H1 (cell line): ENCODE measurements at regions not wholly inside any gene's neighbourhood (a gene's known extent, or its start where the extent isn't known, plus 50 kb on each side); places are given as distances from the start of the nearest gene placed in this dataset.
A peak's percentile ranks its signal among the peaks of the same experiment; 100 is the strongest.

Experiments used
- CTCF ChIA-PET: fragments of 300-600 bp; sonication (Branson Sonifier 250); formaldehyde crosslinking; loops from one replicate; lab custom pipeline; 2021; ENCODE audit not compliant: partially characterized antibody; lab: Charles Lee
- POLR2A ChIA-PET: fragments of 300-600 bp; sonication (Branson Sonifier 250); formaldehyde crosslinking; loops from one replicate; lab custom pipeline; 2021; ENCODE audit warnings: inconsistent platforms; ENCODE audit not compliant: partially characterized antibody; lab: Charles Lee
- DNase-seq, 2 experiments: peaks; one replicate each; pipeline versions ENCODE4 v3.0.0 to v3.0.0-alpha.2; 2010 to 2022; ENCODE audit warnings: low spot score in 2 of 2, low read depth in 1 of 2, mixed read lengths in 1 of 2
- FAIRE-seq: peaks from 2 replicates; lab custom pipeline; 2011; peaks lifted over from hg19 to GRCh38; lab: Jason Lieb, UNC
- H2AFZ ChIP-seq: 2 replicates; pipeline ENCODE4 v1.8.1; 2012; ENCODE audit warnings: low read length, inconsistent platforms
- H2AK5ac ChIP-seq: 2 replicates; pipeline ENCODE4 v1.6.1; 2013; ENCODE audit warnings: low read depth, low read length
- H2BK120ac ChIP-seq: replicated peaks from 2 replicates; pipeline ENCODE3; 2013; ENCODE audit warnings: low read depth, low read length, inconsistent platforms
- H2BK12ac ChIP-seq: 2 replicates; pipeline ENCODE4 v1.6.1; 2013; ENCODE audit warnings: low read depth, low read length
- H2BK15ac ChIP-seq: 2 replicates; pipeline ENCODE4 v1.6.1; 2013; ENCODE audit warnings: low read length
- H2BK20ac ChIP-seq: 2 replicates; pipeline ENCODE4 v1.6.1; 2013; ENCODE audit warnings: low read length
- H2BK5ac ChIP-seq: 2 replicates; pipeline ENCODE4 v1.6.1; 2013; ENCODE audit warnings: low read depth, low read length
- H3K14ac ChIP-seq: 2 replicates; pipeline ENCODE4 v1.6.1; 2013; ENCODE audit warnings: inconsistent platforms; ENCODE audit not compliant: insufficient read length
- H3K18ac ChIP-seq: 2 replicates; pipeline ENCODE4 v1.6.1; 2013; ENCODE audit warnings: low read length; ENCODE audit errors: extremely low read depth
- H3K23ac ChIP-seq: 2 replicates; pipeline ENCODE4 v1.6.1; 2013; ENCODE audit warnings: inconsistent platforms; ENCODE audit not compliant: insufficient read length
- H3K23me2 ChIP-seq: 2 replicates; pipeline ENCODE4 v1.6.1; 2013; ENCODE audit warnings: low read depth, low read length
- H3K27ac ChIP-seq: 2 replicates; pipeline ENCODE4 v1.6.1; 2011; ENCODE audit warnings: low read depth, low read length, inconsistent platforms
- H3K27me3 ChIP-seq, 4 experiments: replicated peaks in 1 of 4; 1 replicate in 1 of 4; 2 replicates in 3 of 4; pipeline versions ENCODE4 v1.6.1 to v1.8.1; 2011 to 2013; ENCODE audit warnings: low read length in 3 of 4, mild to moderate bottlenecking in 3 of 4, inconsistent platforms in 2 of 4, mixed read lengths in 2 of 4, moderate library complexity in 1 of 4; ENCODE audit not compliant: control insufficient read depth in 3 of 4, insufficient read depth in 3 of 4; ENCODE audit errors: extremely low read depth in 1 of 4
- H3K36me3 ChIP-seq, 4 experiments: 2 replicates each; pipeline versions ENCODE4 v1.6.1 to v1.8.1; 2011 to 2013; ENCODE audit warnings: mild to moderate bottlenecking in 4 of 4, low read length in 3 of 4, moderate library complexity in 2 of 4, control low read depth in 1 of 4, inconsistent platforms in 1 of 4; ENCODE audit not compliant: insufficient read depth in 4 of 4, control insufficient read depth in 2 of 4
- H3K4ac ChIP-seq: replicated peaks from 2 replicates; pipeline ENCODE3; 2013; ENCODE audit warnings: low read length, low read depth, mixed read lengths, inconsistent platforms; ENCODE audit not compliant: insufficient read length
- H3K4me1 ChIP-seq, 4 experiments: replicated peaks in 1 of 4; 1 replicate in 1 of 4; 2 replicates in 3 of 4; pipeline versions ENCODE4 v1.6.1 to v1.8.1; 2011 to 2013; ENCODE audit warnings: low read length in 3 of 4, inconsistent platforms in 2 of 4, mixed read lengths in 1 of 4; ENCODE audit not compliant: insufficient read depth in 4 of 4, control insufficient read depth in 3 of 4
- H3K4me2 ChIP-seq, 2 experiments: 2 replicates each; pipeline versions ENCODE4 v1.6.1 to v1.8.1; 2011 to 2013; ENCODE audit warnings: low read depth in 2 of 2, low read length in 2 of 2, control low read depth in 1 of 2, inconsistent platforms in 1 of 2, mild to moderate bottlenecking in 1 of 2; ENCODE audit not compliant: insufficient read depth in 1 of 2
- H3K4me3 ChIP-seq, 4 experiments: fragments of 200-600, 300-600 bp in 1 of 4; sonication (generic), shearing (Covaris generic), sonication (Bioruptor Twin) in 1 of 4; 2 replicates each; pipeline versions ENCODE4 v1.5.1 to v1.8.1; 2011 to 2016; ENCODE audit warnings: low read length in 4 of 4, low read depth in 3 of 4, control low read depth in 2 of 4, inconsistent platforms in 2 of 4, mild to moderate bottlenecking in 2 of 4, mixed read lengths in 1 of 4, moderate library complexity in 1 of 4; ENCODE audit not compliant: insufficient read depth in 2 of 4; ENCODE audit errors: extremely low read depth in 1 of 4
- H3K56ac ChIP-seq: replicated peaks from 2 replicates; pipeline ENCODE3; 2013; ENCODE audit warnings: low read depth, mild to moderate bottlenecking, mixed read lengths, low read length, inconsistent platforms; ENCODE audit not compliant: insufficient read length
- H3K79me1 ChIP-seq: 2 replicates; pipeline ENCODE4 v1.6.1; 2013; ENCODE audit warnings: low read depth, low read length, control low read depth
- H3K79me2 ChIP-seq, 2 experiments: 2 replicates each; pipeline versions ENCODE4 v1.6.1 to v1.8.1; 2012 to 2013; ENCODE audit warnings: low read length in 2 of 2, mild to moderate bottlenecking in 2 of 2, inconsistent platforms in 1 of 2; ENCODE audit not compliant: insufficient read depth in 2 of 2, control insufficient read depth in 1 of 2
- H3K9ac ChIP-seq, 4 experiments: replicated peaks in 1 of 4; 1 replicate in 1 of 4; 2 replicates in 3 of 4; pipeline versions ENCODE4 v1.6.1 to v1.8.1; 2011 to 2013; ENCODE audit warnings: low read depth in 3 of 4, low read length in 3 of 4, control low read depth in 2 of 4, mild to moderate bottlenecking in 2 of 4, moderate library complexity in 2 of 4, inconsistent platforms in 1 of 4; ENCODE audit errors: extremely low read depth in 1 of 4
- H3K9me3 ChIP-seq, 2 experiments: 2 replicates each; pipeline versions ENCODE4 v1.6.1 to v1.8.1; 2012 to 2013; ENCODE audit warnings: mild to moderate bottlenecking in 2 of 2, moderate library complexity in 2 of 2, control low read depth in 1 of 2, inconsistent platforms in 1 of 2, low read depth in 1 of 2, low read length in 1 of 2, mixed read lengths in 1 of 2; ENCODE audit not compliant: insufficient read depth in 2 of 2
- H4K20me1 ChIP-seq, 2 experiments: replicated peaks in 1 of 2; 2 replicates each; pipeline versions ENCODE3 to v1.8.1; 2011 to 2013; ENCODE audit warnings: inconsistent platforms in 2 of 2, low read length in 2 of 2, mild to moderate bottlenecking in 1 of 2; ENCODE audit not compliant: insufficient read depth in 2 of 2, control insufficient read depth in 1 of 2
- H4K5ac ChIP-seq: 2 replicates; pipeline ENCODE4 v1.6.1; 2013; ENCODE audit warnings: low read length, low read depth, mixed read lengths, inconsistent platforms; ENCODE audit not compliant: insufficient read length
- H4K8ac ChIP-seq: 2 replicates; pipeline ENCODE4 v1.8.0; 2013; ENCODE audit warnings: mild to moderate bottlenecking, moderate library complexity, low read length, inconsistent platforms; ENCODE audit not compliant: insufficient read depth; ENCODE audit errors: extremely low read depth
- H4K91ac ChIP-seq: replicated peaks from 2 replicates; pipeline ENCODE3; 2013; ENCODE audit warnings: low read length, mixed read lengths, inconsistent platforms; ENCODE audit not compliant: insufficient read length
- GABPA ChIP-seq: IDR thresholded peaks from 2 replicates; pipeline ENCODE4 v1.6.1; 2011; ENCODE audit warnings: mild to moderate bottlenecking, low read length, moderate library complexity, borderline replicate concordance; ENCODE audit not compliant: insufficient read depth
- GTF2F1 ChIP-seq: IDR thresholded peaks from 2 replicates; pipeline ENCODE4 v1.6.1; 2012; ENCODE audit warnings: low read depth, low read length, improper control_type of control experiment, borderline replicate concordance
- HDAC2 ChIP-seq, 2 experiments: fragments of 300-600 bp in 1 of 2; sonication (generic) in 1 of 2; IDR thresholded peaks; 2 replicates each; pipeline ENCODE4 v1.6.1; 2011 to 2012; ENCODE audit warnings: low read depth in 2 of 2, low read length in 2 of 2, mild to moderate bottlenecking in 2 of 2, moderate library complexity in 2 of 2, borderline replicate concordance in 1 of 2, inconsistent platforms in 1 of 2
- JUND ChIP-seq: IDR thresholded peaks from 2 replicates; pipeline ENCODE4 v1.6.1; 2011; ENCODE audit warnings: mild to moderate bottlenecking, improper control_type of control experiment, low read length
- KDM1A ChIP-seq: fragments of 200-600, 300-600 bp; sonication (generic); IDR thresholded peaks from 2 replicates; pipeline ENCODE4 v1.7.1; 2016; ENCODE audit warnings: mild to moderate bottlenecking, low read length, borderline replicate concordance
- NRF1 ChIP-seq: IDR thresholded peaks from 2 replicates; pipeline ENCODE4 v1.6.1; 2011; ENCODE audit warnings: mild to moderate bottlenecking, low read depth, low read length, improper control_type of control experiment
- RAD21 ChIP-seq, 2 experiments: IDR thresholded peaks in 1 of 2; conservative IDR thresholded peaks in 1 of 2; 2 replicates each; pipeline ENCODE4 v1.6.1; 2011; ENCODE audit warnings: low read depth in 2 of 2, low read length in 2 of 2, improper control_type of control experiment in 1 of 2, inconsistent platforms in 1 of 2, mild to moderate bottlenecking in 1 of 2, moderate library complexity in 1 of 2
- SIRT6 ChIP-seq: IDR thresholded peaks from one replicate; pipeline ENCODE4 v1.7.1; 2012; ENCODE audit warnings: low read length, inconsistent platforms
- SRF ChIP-seq: IDR thresholded peaks from 2 replicates; pipeline ENCODE4 v1.6.1; 2011; ENCODE audit warnings: mild to moderate bottlenecking, low read depth, low read length, moderate library complexity
- SUZ12 ChIP-seq: fragments of 200-600 bp; sonication (generic); IDR thresholded peaks from 2 replicates; pipeline ENCODE4 v1.6.1; 2012; ENCODE audit warnings: mild to moderate bottlenecking, inconsistent platforms, low read length, moderate library complexity, mixed read lengths
- TBP ChIP-seq: IDR thresholded peaks from 2 replicates; pipeline ENCODE4 v1.6.1; 2011; ENCODE audit warnings: low read depth, low read length, improper control_type of control experiment
- TCF12 ChIP-seq: IDR thresholded peaks from 2 replicates; pipeline ENCODE4 v1.6.1; 2011; ENCODE audit warnings: low read depth, mild to moderate bottlenecking, low read length
- WGBS, 2 experiments: shearing (Covaris generic) in 1 of 2; methylation state at CpG; one replicate each; pipeline versions ENCODE4 v1.1.6 to v1.1.7; 2013 to 2015; ENCODE audit warnings: low lambda C conversion rate in 2 of 2, mixed read lengths in 2 of 2, inconsistent platforms in 1 of 2, low coverage in 1 of 2, missing lambda C conversion rate in 1 of 2; ENCODE audit not compliant: insufficient replicate concordance in 2 of 2, insufficient coverage in 1 of 2, insufficient read length in 1 of 2; ENCODE audit errors: extremely low coverage in 1 of 2, missing lambda C conversion rate in 1 of 2; 5-methylcytosine and 5-hydroxymethylcytosine counted together
- TF ChIP-seq, protein P1 (sequence below): IDR thresholded peaks from 2 replicates; pipeline ENCODE4 v1.6.1; 2011; ENCODE audit warnings: low read length, improper control_type of control experiment

DNA sequence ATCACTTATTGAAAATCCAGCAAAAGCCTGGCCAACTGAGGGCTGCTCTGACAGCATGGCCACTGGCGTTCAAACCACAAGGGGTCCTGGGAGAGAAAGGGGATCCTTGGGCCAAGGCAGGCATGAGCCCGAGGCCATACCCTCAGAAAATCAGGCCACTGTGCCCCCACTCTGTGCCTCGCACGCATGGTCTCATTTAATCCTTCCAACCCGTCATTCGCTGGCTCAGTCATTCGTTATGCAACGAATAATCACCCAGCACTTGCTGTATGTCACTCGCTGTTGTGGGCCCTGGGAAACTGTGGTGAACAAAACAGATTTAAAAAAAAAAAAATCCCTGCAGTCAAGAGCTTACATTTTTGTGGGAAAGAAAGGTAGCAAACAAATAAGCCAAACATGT, 112.7 kb downstream of the BCOR start:
- peak overlapping the region; percentile 81 for H4K91ac ChIP-seq
- H2AFZ ChIP-seq, result no peak overlapping the region
- H3K23ac ChIP-seq, result no peak overlapping the region
- H2AK5ac ChIP-seq, result no peak overlapping the region
- ChIA-PET CTCF (interaction anchor here (0.9 to 1.5 kb wide), 2 partner anchors 18 to 31 kb away, joined by 3 read pairs; no protein-coding TSS in a partner anchor), POLR2A (interaction anchor here (0.6 kb wide), 1 partner anchor 19 kb away, joined by 8 read pairs; no protein-coding TSS in a partner anchor)
- H2BK20ac ChIP-seq, result no peak overlapping the region
- no peaks in the 10 kb centered on the region for H3K79me2 ChIP-seq
- H2BK120ac ChIP-seq, result no peak overlapping the region
- H3K14ac ChIP-seq, result no peak overlapping the region
- H4K20me1 ChIP-seq, result no peaks in the 10 kb centered on the region
- H3K27ac ChIP-seq, result no peak overlapping the region
- H3K9ac ChIP-seq, result no peak overlapping the region
- no peak overlapping the region for H3K56ac ChIP-seq
- no peak overlapping the region for H3K4me2 ChIP-seq
- H4K8ac ChIP-seq, result no peak overlapping the region
- no peaks in the 10 kb centered on the region; the same call in 1 of the 2 replicates for H3K23me2 ChIP-seq
- no peaks in the 10 kb centered on the region for H3K79me1 ChIP-seq
- H3K4me1 ChIP-seq, result peaks cover 0 to 5% (median 2%) of the 10 kb centered on the region in 4 experiments; a peak in 3 of 7 replicates
- 82% methylated on average over 9 of the region's 9 CpGs; no CpG with 5 or more reads in 1 of the 2 experiments for WGBS, 2 experiments
- H3K18ac ChIP-seq, result no peak overlapping the region
- H3K27me3 ChIP-seq, result no peaks in the 10 kb centered on the region
- H3K9me3 ChIP-seq, result no peaks in the 10 kb centered on the region
- H4K5ac ChIP-seq, result no peak overlapping the region
- no peak overlapping the region for H3K4ac ChIP-seq
- no peak for DNase-seq
- no peaks in the 10 kb centered on the region for H3K36me3 ChIP-seq
- no peak overlapping the region for H3K4me3 ChIP-seq
- FAIRE-seq, result peak; percentile 19
- H2BK15ac ChIP-seq, result no peak overlapping the region
- H2BK5ac ChIP-seq, result no peak overlapping the region
- H2BK12ac ChIP-seq, result peak overlapping the region; percentile 68; the same call in 1 of the 2 replicates
- TF ChIP-seq KDM1A (no peak), SUZ12 (no peak), TCF12 (no peak), JUND (no peak), NRF1 (no peak), RAD21 (IDR thresholded peaks at IDR 0.05 in 1 of 2, conservative IDR thresholded peaks at IDR 0.05 in 1 of 2; ENCODE audit: low read depth in 2 of 2, low read length in 2 of 2) (no peak), GTF2F1 (no peak), GABPA (no peak), SRF (no peak), HDAC2 (IDR thresholded peaks at IDR 0.05; ENCODE audit: borderline replicate concordance in 1 of 2, low read depth in 2 of 2, low read length in 2 of 2) (no peak), TBP (no peak), SIRT6 (no peak)
- TF ChIP-seq, protein P1, sequence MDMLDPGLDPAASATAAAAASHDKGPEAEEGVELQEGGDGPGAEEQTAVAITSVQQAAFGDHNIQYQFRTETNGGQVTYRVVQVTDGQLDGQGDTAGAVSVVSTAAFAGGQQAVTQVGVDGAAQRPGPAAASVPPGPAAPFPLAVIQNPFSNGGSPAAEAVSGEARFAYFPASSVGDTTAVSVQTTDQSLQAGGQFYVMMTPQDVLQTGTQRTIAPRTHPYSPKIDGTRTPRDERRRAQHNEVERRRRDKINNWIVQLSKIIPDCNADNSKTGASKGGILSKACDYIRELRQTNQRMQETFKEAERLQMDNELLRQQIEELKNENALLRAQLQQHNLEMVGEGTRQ, result no peak
